Neural cell (in vitro differentiated cells): ENCODE measurements at regions not wholly inside any gene's neighbourhood (a gene's known extent, or its start where the extent isn't known, plus 50 kb on each side); places are given as distances from the start of the nearest gene placed in this dataset.

Source experiments
- H2AFZ ChIP-seq: fragments of 200-600, 300-800 bp; sonication (generic), shearing (Covaris generic); 2 replicates; pipeline ENCODE4 v1.6.0; 2014; ENCODE audit warnings: low read depth, mild to moderate bottlenecking, antibody characterized with exemption, low read length, moderate library complexity
- H3F3A ChIP-seq: fragments of 200-600 bp; shearing (Covaris generic); 2 replicates; pipeline ENCODE4 v1.6.1; 2016; ENCODE audit warnings: mild to moderate bottlenecking, moderate library complexity, mixed read lengths, antibody characterized with exemption, low read length; ENCODE audit not compliant: insufficient read depth, poor library complexity, severe bottlenecking
- H3K27ac ChIP-seq: fragments of 200-600, 300-800 bp; sonication (generic), shearing (Covaris generic); 2 replicates; pipeline ENCODE4 v1.5.1; 2014; ENCODE audit warnings: mild to moderate bottlenecking, low read length, moderate library complexity
- H3K27me3 ChIP-seq: fragments of 300-800, 200-600 bp; sonication (generic), shearing (Covaris generic); 2 replicates; pipeline ENCODE4 v1.6.0; 2014; ENCODE audit warnings: mild to moderate bottlenecking, low read depth, low read length, moderate library complexity; ENCODE audit not compliant: insufficient read depth
- H3K36me3 ChIP-seq: fragments of 300-800, 200-600 bp; sonication (generic), shearing (Covaris generic); 2 replicates; pipeline ENCODE4 v1.5.1; 2014; ENCODE audit warnings: mild to moderate bottlenecking, antibody characterized with exemption, low read length, moderate library complexity; ENCODE audit not compliant: insufficient read depth
- H3K4me2 ChIP-seq: fragments of 300-800, 200-600 bp; sonication (generic), shearing (Covaris generic); 2 replicates; pipeline ENCODE4 v1.6.0; 2014; ENCODE audit warnings: mild to moderate bottlenecking, low read length
- H3K4me3 ChIP-seq: fragments of 300-800, 200-600 bp; sonication (generic), shearing (Covaris generic); 2 replicates; pipeline ENCODE4 v1.5.1; 2014; ENCODE audit warnings: mild to moderate bottlenecking, low read length, moderate library complexity
- H3K79me2 ChIP-seq: fragments of 200-600 bp; shearing (Covaris generic); replicated peaks from 2 replicates; pipeline ENCODE4 v1.6.0; 2014; ENCODE audit warnings: mild to moderate bottlenecking, low read length, moderate library complexity; ENCODE audit not compliant: insufficient read depth
- H3K9ac ChIP-seq: fragments of 300-800, 200-600 bp; sonication (generic), shearing (Covaris generic); 2 replicates; pipeline ENCODE4 v1.6.1; 2016; ENCODE audit warnings: mild to moderate bottlenecking, low read length, mixed read lengths
- H3K9me2 ChIP-seq: fragments of 200-600 bp; shearing (Covaris generic); 2 replicates; pipeline ENCODE4 v1.6.1; 2016; ENCODE audit warnings: mild to moderate bottlenecking, low read length, mixed read lengths; ENCODE audit not compliant: insufficient read depth
- H3K9me3 ChIP-seq: fragments of 200-600, 300-800 bp; sonication (generic), shearing (Covaris generic); 2 replicates; pipeline ENCODE4 v1.6.1; 2016; ENCODE audit warnings: mild to moderate bottlenecking, mixed run types, low read length, moderate library complexity, mixed read lengths
- H4K20me1 ChIP-seq: fragments of 200-600 bp; shearing (Covaris generic); 2 replicates; pipeline ENCODE4 v1.6.1; 2016; ENCODE audit warnings: mild to moderate bottlenecking, mixed run types; ENCODE audit not compliant: insufficient read depth
- CTCF ChIP-seq: fragments of 450-650 bp; IDR thresholded peaks from 2 replicates; pipeline ENCODE4 v1.5.1; 2014; ENCODE audit warnings: antibody characterized with exemption, mild to moderate bottlenecking, moderate library complexity; ENCODE audit not compliant: poor library complexity, severe bottlenecking
- EP300 ChIP-seq: fragments of 450-650 bp; conservative IDR thresholded peaks from 2 replicates; pipeline ENCODE4 v1.6.1; 2014; ENCODE audit warnings: antibody characterized with exemption, mild to moderate bottlenecking, moderate library complexity; ENCODE audit not compliant: poor library complexity, severe bottlenecking
- EZH2 ChIP-seq: fragments of 200-600, 300-800 bp; shearing (Covaris generic), sonication (generic); IDR thresholded peaks from 2 replicates; pipeline ENCODE4 v1.6.1; 2014; ENCODE audit warnings: antibody characterized with exemption, low read length, borderline replicate concordance, mild to moderate bottlenecking; ENCODE audit not compliant: insufficient read depth, poor library complexity, severe bottlenecking
- MXI1 ChIP-seq: fragments of 450-650 bp; conservative IDR thresholded peaks from 2 replicates; pipeline ENCODE4 v1.6.1; 2014; ENCODE audit warnings: antibody characterized with exemption, mild to moderate bottlenecking; ENCODE audit not compliant: poor library complexity, severe bottlenecking
- POLR2AphosphoS5 ChIP-seq: IDR thresholded peaks from 2 replicates; pipeline ENCODE4 v1.6.1; 2012
- RAD21 ChIP-seq: fragments of 450-650 bp; conservative IDR thresholded peaks from 2 replicates; pipeline ENCODE4 v1.6.1; 2014; ENCODE audit warnings: antibody characterized with exemption, mild to moderate bottlenecking, moderate library complexity
- SMC3 ChIP-seq: fragments of 450-650 bp; conservative IDR thresholded peaks from 2 replicates; pipeline ENCODE4 v1.6.1; 2014; ENCODE audit warnings: antibody characterized with exemption, mild to moderate bottlenecking, moderate library complexity; ENCODE audit not compliant: poor library complexity
- TAF1 ChIP-seq: IDR thresholded peaks from 2 replicates; pipeline ENCODE4 v1.6.1; 2012; ENCODE audit warnings: low read depth
- TF ChIP-seq, protein P1 (sequence below): IDR thresholded peaks from 2 replicates; pipeline ENCODE4 v1.6.1; 2012; ENCODE audit warnings: borderline replicate concordance

GRCh38 chr13:53839461-53839860, 810.8 kb downstream of the OLFM4 start:
- H3K4me2 ChIP-seq, result no peak overlapping the region

GRCh38 chr13:53844473-53845146, 816.0 kb downstream of the OLFM4 start:
- Histone ChIP-seq H3K79me2 (no peaks in the 10 kb centered on the region), H3K27ac (no peak overlapping the region), H4K20me1 (no peaks in the 10 kb centered on the region), H3K4me3 (no peak overlapping the region), H3K36me3 (no peaks in the 10 kb centered on the region), H3K4me2 (no peak overlapping the region), H3K27me3 (no peaks in the 10 kb centered on the region), H3K9ac (no peak overlapping the region), H2AFZ (no peak overlapping the region), H3K9me2 (no peaks in the 10 kb centered on the region), H3F3A (no peaks in the 10 kb centered on the region), H3K9me3 (no peaks in the 10 kb centered on the region)
- TF ChIP-seq EP300, result no peak
- no peak for TF ChIP-seq RAD21
- no peak for TF ChIP-seq SMC3
- no peak for TF ChIP-seq CTCF
- no peak for TF ChIP-seq EZH2
- no peak for TF ChIP-seq POLR2AphosphoS5
- no peak for TF ChIP-seq TAF1
- TF ChIP-seq, protein P1, sequence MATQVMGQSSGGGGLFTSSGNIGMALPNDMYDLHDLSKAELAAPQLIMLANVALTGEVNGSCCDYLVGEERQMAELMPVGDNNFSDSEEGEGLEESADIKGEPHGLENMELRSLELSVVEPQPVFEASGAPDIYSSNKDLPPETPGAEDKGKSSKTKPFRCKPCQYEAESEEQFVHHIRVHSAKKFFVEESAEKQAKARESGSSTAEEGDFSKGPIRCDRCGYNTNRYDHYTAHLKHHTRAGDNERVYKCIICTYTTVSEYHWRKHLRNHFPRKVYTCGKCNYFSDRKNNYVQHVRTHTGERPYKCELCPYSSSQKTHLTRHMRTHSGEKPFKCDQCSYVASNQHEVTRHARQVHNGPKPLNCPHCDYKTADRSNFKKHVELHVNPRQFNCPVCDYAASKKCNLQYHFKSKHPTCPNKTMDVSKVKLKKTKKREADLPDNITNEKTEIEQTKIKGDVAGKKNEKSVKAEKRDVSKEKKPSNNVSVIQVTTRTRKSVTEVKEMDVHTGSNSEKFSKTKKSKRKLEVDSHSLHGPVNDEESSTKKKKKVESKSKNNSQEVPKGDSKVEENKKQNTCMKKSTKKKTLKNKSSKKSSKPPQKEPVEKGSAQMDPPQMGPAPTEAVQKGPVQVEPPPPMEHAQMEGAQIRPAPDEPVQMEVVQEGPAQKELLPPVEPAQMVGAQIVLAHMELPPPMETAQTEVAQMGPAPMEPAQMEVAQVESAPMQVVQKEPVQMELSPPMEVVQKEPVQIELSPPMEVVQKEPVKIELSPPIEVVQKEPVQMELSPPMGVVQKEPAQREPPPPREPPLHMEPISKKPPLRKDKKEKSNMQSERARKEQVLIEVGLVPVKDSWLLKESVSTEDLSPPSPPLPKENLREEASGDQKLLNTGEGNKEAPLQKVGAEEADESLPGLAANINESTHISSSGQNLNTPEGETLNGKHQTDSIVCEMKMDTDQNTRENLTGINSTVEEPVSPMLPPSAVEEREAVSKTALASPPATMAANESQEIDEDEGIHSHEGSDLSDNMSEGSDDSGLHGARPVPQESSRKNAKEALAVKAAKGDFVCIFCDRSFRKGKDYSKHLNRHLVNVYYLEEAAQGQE, result no peak
- no peak for TF ChIP-seq MXI1

More at GRCh38 chr13:53839461-53839860, 810.8 kb downstream of the OLFM4 start:
- H3K4me3 ChIP-seq, result no peak overlapping the region
- H3F3A ChIP-seq, result no peaks in the 10 kb centered on the region
- H3K9me3 ChIP-seq, result peaks cover 8% of the 10 kb centered on the region
- no peaks in the 10 kb centered on the region for H4K20me1 ChIP-seq
- H3K79me2 ChIP-seq, result no peaks in the 10 kb centered on the region
- H2AFZ ChIP-seq, result no peak overlapping the region
- no peaks in the 10 kb centered on the region for H3K36me3 ChIP-seq
- no peak overlapping the region for H3K9ac ChIP-seq
- no peak for TF ChIP-seq RAD21
- no peaks in the 10 kb centered on the region for H3K27me3 ChIP-seq
- H3K9me2 ChIP-seq, result no peaks in the 10 kb centered on the region
- no peak overlapping the region for H3K27ac ChIP-seq

GRCh38 chr13:53847502-53847901, 818.9 kb downstream of the OLFM4 start:
- H3K9me2 ChIP-seq, result no peaks in the 10 kb centered on the region
- H3K9ac ChIP-seq, result no peak overlapping the region
- H3K27me3 ChIP-seq, result no peaks in the 10 kb centered on the region
- H3K36me3 ChIP-seq, result no peaks in the 10 kb centered on the region
- no peaks in the 10 kb centered on the region for H3K9me3 ChIP-seq
- H3K27ac ChIP-seq, result no peak overlapping the region
- no peaks in the 10 kb centered on the region for H3F3A ChIP-seq
- TF ChIP-seq POLR2AphosphoS5, result no peak
- no peak for TF ChIP-seq CTCF
- TF ChIP-seq EZH2, result no peak
- TF ChIP-seq SMC3, result no peak
- TF ChIP-seq EP300, result no peak
- TF ChIP-seq TAF1, result no peak
- TF ChIP-seq MXI1, result no peak
- no peak for TF ChIP-seq RAD21
- TF ChIP-seq, protein P1, result no peak
- H3K4me3 ChIP-seq, result no peak overlapping the region
- no peaks in the 10 kb centered on the region for H3K79me2 ChIP-seq
- no peak overlapping the region for H3K4me2 ChIP-seq
- no peaks in the 10 kb centered on the region for H4K20me1 ChIP-seq
- H2AFZ ChIP-seq, result no peak overlapping the region
